Right lobe of liver (tissue), 6 donors: ENCODE measurements at regions not wholly inside any gene's neighbourhood (a gene's known extent, or its start where the extent isn't known, plus 50 kb on each side); places are given as distances from the start of the nearest gene placed in this dataset.

ENCODE experiments used
- ATAC-seq, 4 donors: fragments of 200-7000 bp; cut with Tn5 transposase; one replicate each; pipeline ENCODE4 v1.9.1; 2020; ENCODE audit warnings: mild to moderate bottlenecking in 4 of 4, moderate library complexity in 4 of 4
- DNase-seq, 3 donors: peaks; one replicate each; pipeline ENCODE4 v3.0.0-alpha.2; 2020
- H3K27ac ChIP-seq, 3 donors: fragments of 200-600 bp; one replicate each; pipeline ENCODE4 v1.8.0; 2022
- H3K27me3 ChIP-seq, 2 donors: fragments of 200-600 bp; one replicate each; pipeline ENCODE4 v1.8.0; 2022
- H3K36me3 ChIP-seq, 4 donors: fragments of 200-600 bp; sonication (generic) in 1 of 4; one replicate each; pipeline versions ENCODE4 v1.5.1 to v1.8.0; 2017 to 2022; ENCODE audit warnings: control low read depth in 1 of 4
- H3K4me1 ChIP-seq, 4 donors: fragments of 200-600 bp; sonication (generic) in 1 of 4; one replicate each; pipeline versions ENCODE4 v1.5.1 to v1.8.0; 2017 to 2022; ENCODE audit warnings: control low read depth in 1 of 4
- H3K4me3 ChIP-seq, 3 donors: fragments of 200-600 bp; one replicate each; pipeline ENCODE4 v1.8.0; 2022
- H3K9me3 ChIP-seq, 4 donors: fragments of 200-600 bp; sonication (generic) in 1 of 4; one replicate each; pipeline versions ENCODE4 v1.5.1 to v1.8.0; 2017 to 2022; ENCODE audit warnings: control low read depth in 1 of 4
- CTCF ChIP-seq, 4 donors: fragments of 200-600 bp in 3 of 4; fragments of 450-650 bp in 1 of 4; IDR thresholded peaks; one replicate each; pipeline versions ENCODE4 v1.5.1 to v1.8.0; 2016 to 2022; ENCODE audit warnings: antibody characterized with exemption in 4 of 4, mild to moderate bottlenecking in 2 of 4
- POLR2A ChIP-seq: fragments of 450-650 bp; IDR thresholded peaks from one replicate; pipeline ENCODE4 v1.6.1; 2017; ENCODE audit warnings: antibody characterized with exemption, mild to moderate bottlenecking
- WGBS: methylation state at CpG from one replicate; pipeline ENCODE4 v1.1.6; 2018; ENCODE audit warnings: low coverage, low lambda C conversion rate; ENCODE audit not compliant: insufficient coverage; ENCODE audit errors: missing lambda C conversion rate; 5-methylcytosine and 5-hydroxymethylcytosine counted together
- intact Hi-C, 2 donors: fragments of 100-400 bp; cut with DNase I; formaldehyde crosslinking; loops; one replicate each; pipeline versions ENCODE4 v1.11.2 to v1.14.1; 2022
- donor health status: DM: no; HTN: yes; CAD: no.
- donor health status: DM: no; HTN: no; CAD: no.
- donor health status: DM: no; HTN: no; CAD: no.
- donor health status: DM: no; HTN: yes; CAD: no.
- donor health status: DM: no; HTN: yes; CAD: no.

GRCh38 chr5:67612961-67613360, 416.4 kb upstream of the CD180 start:
- Histone ChIP-seq H3K4me1 (no peaks in the 10 kb centered on the region), H3K4me3 (no peak overlapping the region), H3K9me3 (no peaks in the 10 kb centered on the region), H3K27ac (no peak overlapping the region), H3K27me3 (no peaks in the 10 kb centered on the region), H3K36me3 (no peaks in the 10 kb centered on the region)
- DNase-seq (no peak), ATAC-seq (no peak)
- TF ChIP-seq POLR2A (no peak), CTCF (IDR thresholded peaks at IDR 0.05) (no peak)
- intact Hi-C loops = no loop called here
- 91% methylated on average over 4 of the region's 4 CpGs for WGBS

- Histone ChIP-seq H3K36me3 (no peaks in the 10 kb centered on the region), H3K27me3 (no peaks in the 10 kb centered on the region), H3K27ac (no peak overlapping the region), H3K4me1 (peaks cover 0 to 6% (median under 1%) of the 10 kb centered on the region in 4 donors), H3K9me3 (no peaks in the 10 kb centered on the region), H3K4me3 (no peak overlapping the region)
- no peak for TF ChIP-seq POLR2A
- no peak for TF ChIP-seq CTCF (IDR thresholded peaks at IDR 0.05)
- ATAC-seq (no peak), DNase-seq (no peak)
- WGBS = 94% methylated on average over 5 of the region's 6 CpGs
- intact Hi-C loops = no loop called here
These were observed 413.8 kb upstream of the CD180 start for GRCh38 chr5:67610186-67610912.

GRCh38 chr5:67607958-67608357, 411.4 kb upstream of the CD180 start:
- ATAC-seq (no peak), DNase-seq (no peak)
- H3K27me3 ChIP-seq = no peaks in the 10 kb centered on the region
- H3K4me1 ChIP-seq = peaks cover 0 to 12% (median 5%) of the 10 kb centered on the region in 4 donors
- H3K4me3 ChIP-seq = no peak overlapping the region
- H3K27ac ChIP-seq = no peak overlapping the region
- no peak for TF ChIP-seq POLR2A
- no peak for TF ChIP-seq CTCF (IDR thresholded peaks at IDR 0.05)
- intact Hi-C loops = no loop called here
- H3K36me3 ChIP-seq = no peaks in the 10 kb centered on the region
- H3K9me3 ChIP-seq = no peaks in the 10 kb centered on the region
- 90% methylated on average over 5 of the region's 5 CpGs for WGBS

- H3K9me3 ChIP-seq = no peaks in the 10 kb centered on the region
- no peak for DNase-seq
- H3K27me3 ChIP-seq = no peaks in the 10 kb centered on the region
- WGBS = 51% methylated on average over 2 of the region's 2 CpGs
- intact Hi-C loops = no loop called here
- no peaks in the 10 kb centered on the region for H3K36me3 ChIP-seq
- peak; percentile 60 to 73 (median 69) for ATAC-seq
- H3K27ac ChIP-seq = peak overlapping the region; percentile 30 to 80 (median 61)
- TF ChIP-seq POLR2A = no peak
- no peak for TF ChIP-seq CTCF (IDR thresholded peaks at IDR 0.05)
- peaks cover 0 to 12% (median 5%) of the 10 kb centered on the region in 4 donors for H3K4me1 ChIP-seq
- peak overlapping the region in 2 of 3 donors; percentile 27 to 41 for H3K4me3 ChIP-seq
These were observed 410.0 kb upstream of the CD180 start for GRCh38 chr5:67606586-67606947.
